ENCODE measurements at regions not wholly inside any gene's neighbourhood (a gene's known extent, or its start where the extent isn't known, plus 50 kb on each side); places are given as distances from the start of the nearest gene placed in this dataset.

GRCh38 chr11:69914286-69915150 is 95.3 kb upstream of the FGF3 start:
- TF ChIP-seq CTCF (IDR thresholded peaks at IDR 0.05) (no peak), POLR2A (IDR thresholded peaks at IDR 0.05) (no peak)
